Middle frontal gyrus (tissue), 1 donor: ENCODE measurements at regions not wholly inside any gene's neighbourhood (a gene's known extent, or its start where the extent isn't known, plus 50 kb on each side); places are given as distances from the start of the nearest gene placed in this dataset.
A peak's percentile ranks its signal among the peaks of the same experiment; 100 is the strongest.
"Not testable (repeated sequence)": the region's sequence is repeated elsewhere in the genome, so short reads cannot be mapped to it uniquely, and the experiment has no call there.

Experiments
- DNase-seq: peaks from one replicate; pipeline ENCODE4 v3.0.0-alpha.2; 2015; ENCODE audit warnings: low spot score; ENCODE audit errors: extremely low spot score

GRCh38 chr7:32224276-32224675, 154.1 kb upstream of the PDE1C start:
- DNase-seq: no peak

GRCh38 chr7:32223721-32224120, 153.5 kb upstream of the PDE1C start:
- no peak for DNase-seq

- no peak for DNase-seq
These were observed 153.0 kb upstream of the PDE1C start for GRCh38 chr7:32223071-32223650.

- DNase-seq: no peak
These were observed 152.2 kb upstream of the PDE1C start for GRCh38 chr7:32222251-32222900.

GRCh38 chr7:32221736-32222135, 151.5 kb upstream of the PDE1C start:
- DNase-seq: no peak

- no peak for DNase-seq
These were observed 150.8 kb upstream of the PDE1C start for GRCh38 chr7:32221056-32221455.

- DNase-seq: not testable (repeated sequence)
These were observed 149.6 kb upstream of the PDE1C start for GRCh38 chr7:32219831-32220230.

GRCh38 chr7:32219416-32219815, 149.2 kb upstream of the PDE1C start:
- no peak for DNase-seq

GRCh38 chr7:32218741-32219288, 148.6 kb upstream of the PDE1C start:
- no peak for DNase-seq

GRCh38 chr7:32218154-32218467, 147.9 kb upstream of the PDE1C start:
- peak; percentile 18 for DNase-seq

- DNase-seq: no peak
These were observed 147.3 kb upstream of the PDE1C start for GRCh38 chr7:32217341-32218153.

- no peak for DNase-seq
These were observed 146.6 kb upstream of the PDE1C start for GRCh38 chr7:32216759-32217158.

GRCh38 chr7:32215697-32216096, 145.5 kb upstream of the PDE1C start:
- DNase-seq: no peak

- no peak for DNase-seq
These were observed 144.7 kb upstream of the PDE1C start for GRCh38 chr7:32214913-32215312.

- DNase-seq: no peak
These were observed 142.1 kb upstream of the PDE1C start for GRCh38 chr7:32212321-32212720.

- DNase-seq: no peak
These were observed 136.8 kb upstream of the PDE1C start for GRCh38 chr7:32206987-32207386.

- no peak for DNase-seq
These were observed 136.3 kb upstream of the PDE1C start for GRCh38 chr7:32206488-32206887.

- not testable (repeated sequence) for DNase-seq
These were observed 135.2 kb upstream of the PDE1C start for GRCh38 chr7:32205298-32205824.

- DNase-seq: peak; percentile 90
These were observed 134.3 kb upstream of the PDE1C start for GRCh38 chr7:32204361-32205018.

GRCh38 chr7:32200646-32201045, 130.4 kb upstream of the PDE1C start:
- DNase-seq: no peak

- no peak for DNase-seq
These were observed 124.3 kb upstream of the PDE1C start for GRCh38 chr7:32194537-32194936.

- DNase-seq: no peak
These were observed 121.1 kb upstream of the PDE1C start for GRCh38 chr7:32191305-32191704.
